K562 (cell line): ENCODE measurements at regions not wholly inside any gene's neighbourhood (a gene's known extent, or its start where the extent isn't known, plus 50 kb on each side); places are given as distances from the start of the nearest gene placed in this dataset.

Experiments
- ATAC-seq: fragments of 200-7000 bp; cut with Tn5 transposase; 3 replicates; pipeline ENCODE4 v1.9.1; 2020; ENCODE audit warnings: moderate library complexity
- BruUV-seq: library from RNA; stranded (reverse); fragments of 400-500 nt; replicated peaks from 2 replicates; lab custom pipeline; 2021; lab: Mats Ljungman, UMichigan
- CTCF ChIA-PET: fragments of 300-600 bp; formaldehyde crosslinking; extraction: SDS; loops from one replicate; lab custom pipeline; 2021; ENCODE audit warnings: low intra/inter-chr PET ratio; lab: Yijun Ruan, JAX
- POLR2A ChIA-PET: fragments of 300-600, 350-650 bp; sonication (Branson Sonifier 250); formaldehyde crosslinking; extraction: SDS; loops from one replicate; lab custom pipeline; 2021; ENCODE audit warnings: antibody characterized with exemption, inconsistent platforms; lab: Yijun Ruan, JAX
- DNase-seq, 4 experiments: peaks; one replicate each; pipeline versions ENCODE4 v3.0.0 to v3.0.0-alpha.2; 2011 to 2018; ENCODE audit warnings: low spot score in 3 of 4, mixed read lengths in 3 of 4; ENCODE audit errors: extremely low read depth in 1 of 4
- FAIRE-seq: peaks from 2 replicates; lab custom pipeline; 2011; peaks lifted over from hg19 to GRCh38; lab: Jason Lieb, UNC
- H2AFZ ChIP-seq: 2 replicates; pipeline ENCODE4 v1.6.0; 2011; ENCODE audit warnings: low read depth, low read length, control low read depth, inconsistent platforms
- H3K27ac ChIP-seq: fragments of 200-600 bp; 3 replicates; pipeline ENCODE4 v1.8.0; 2011; ENCODE audit warnings: low read depth, mild to moderate bottlenecking, control low read depth, inconsistent platforms, low read length, moderate library complexity, mixed read lengths; ENCODE audit errors: extremely low read depth
- H3K27me3 ChIP-seq, 2 experiments: fragments of 300-600 bp in 1 of 2; 2 replicates in 1 of 2; 3 replicates in 1 of 2; pipeline versions ENCODE4 v1.6.0 to v1.8.0; 2011; ENCODE audit warnings: inconsistent platforms in 2 of 2, low read length in 2 of 2, mild to moderate bottlenecking in 1 of 2, mixed read lengths in 1 of 2, moderate library complexity in 1 of 2; ENCODE audit not compliant: control insufficient read depth in 2 of 2, insufficient read depth in 2 of 2
- H3K36me3 ChIP-seq: fragments of 300-600 bp; 3 replicates; pipeline ENCODE4 v1.8.0; 2011; ENCODE audit warnings: mild to moderate bottlenecking, low read length, inconsistent platforms; ENCODE audit not compliant: control insufficient read depth, insufficient read depth
- H3K4me1 ChIP-seq, 2 experiments: fragments of 200-600 bp in 1 of 2; replicated peaks in 1 of 2; 2 replicates in 1 of 2; 3 replicates in 1 of 2; pipeline versions ENCODE4 v1.5.1 to v1.8.0; 2011; ENCODE audit warnings: inconsistent platforms in 2 of 2, low read length in 2 of 2, mild to moderate bottlenecking in 1 of 2, mixed read lengths in 1 of 2, moderate library complexity in 1 of 2; ENCODE audit not compliant: control insufficient read depth in 2 of 2, insufficient read depth in 2 of 2
- H3K4me2 ChIP-seq: 2 replicates; pipeline ENCODE4 v1.6.1; 2011; ENCODE audit warnings: low read length, control low read depth, inconsistent platforms, mixed read lengths; ENCODE audit not compliant: insufficient read depth
- H3K4me3 ChIP-seq: fragments of 200-600 bp; sonication (generic), shearing (Covaris generic); 2 replicates; pipeline ENCODE4 v1.5.1; 2016; ENCODE audit warnings: control low read depth, inconsistent platforms
- H3K79me2 ChIP-seq: fragments of 200-600 bp; 3 replicates; pipeline ENCODE4 v1.8.0; 2011; ENCODE audit warnings: low read length, inconsistent platforms; ENCODE audit not compliant: control insufficient read depth, insufficient read depth
- H3K9ac ChIP-seq, 2 experiments: 2 replicates each; pipeline versions ENCODE4 v1.6.0 to v1.6.1; 2011; ENCODE audit warnings: low read depth in 2 of 2, low read length in 2 of 2, control low read depth in 1 of 2, inconsistent platforms in 1 of 2, mild to moderate bottlenecking in 1 of 2, mixed read lengths in 1 of 2; ENCODE audit not compliant: insufficient read depth in 1 of 2
- H3K9me1 ChIP-seq: one replicate; pipeline ENCODE4 v1.6.0; 2011; ENCODE audit warnings: inconsistent platforms, mild to moderate bottlenecking, low read length, moderate library complexity; ENCODE audit not compliant: control insufficient read depth, insufficient read depth
- H3K9me3 ChIP-seq: replicated peaks from 2 replicates; pipeline ENCODE4 v1.5.1; 2011; ENCODE audit warnings: low read depth, low read length, inconsistent platforms; ENCODE audit not compliant: control insufficient read depth, insufficient read depth
- H4K20me1 ChIP-seq: replicated peaks from 2 replicates; pipeline ENCODE4 v1.6.1; 2011; ENCODE audit warnings: low read length, inconsistent platforms, mixed read lengths; ENCODE audit not compliant: control insufficient read depth, insufficient read depth
- CGGBP1 ChIP-seq: fragments of 250-450 bp; sonication (Bioruptor Pico); IDR thresholded peaks from 2 replicates; pipeline ENCODE4 v1.9.0; 2021; ENCODE audit warnings: mild to moderate bottlenecking
- FOSL1 ChIP-seq: fragments of 200-800 bp; sonication (Bioruptor generic); conservative IDR thresholded peaks from 2 replicates; pipeline ENCODE4 v1.6.1; 2016; ENCODE audit warnings: missing genetic modification characterization, missing compliant biosample characterization
- FOXM1 ChIP-seq, 2 experiments: fragments of 450-650 bp in 1 of 2; sonication (generic) in 1 of 2; formaldehyde crosslinking in 1 of 2; IDR thresholded peaks; 2 replicates each; pipeline versions ENCODE4 v1.6.1 to v1.9.0; 2017 to 2022; ENCODE audit warnings: low read depth in 2 of 2, mild to moderate bottlenecking in 2 of 2, missing genetic modification reagents in 1 of 2, moderate library complexity in 1 of 2
- HMGN3 ChIP-seq: IDR thresholded peaks from 2 replicates; pipeline ENCODE4 v1.6.1; 2011; ENCODE audit warnings: borderline replicate concordance, low read depth, mild to moderate bottlenecking, mixed read lengths, low read length; ENCODE audit not compliant: insufficient read length; ENCODE audit errors: extremely low read depth
- MAFG ChIP-seq: fragments of 450-650 bp; conservative IDR thresholded peaks from 2 replicates; pipeline ENCODE4 v1.6.1; 2016; ENCODE audit warnings: missing genetic modification characterization, missing compliant biosample characterization
- RBM17 ChIP-seq: fragments of 200-400 bp; formaldehyde crosslinking; IDR thresholded peaks from 2 replicates; pipeline ENCODE4 v1.6.1; 2017; ENCODE audit warnings: low read depth, mild to moderate bottlenecking, low read length, borderline replicate concordance
- RERE ChIP-seq: sonication (generic); formaldehyde crosslinking; IDR thresholded peaks from 2 replicates; pipeline ENCODE4 v1.8.0; 2023; ENCODE audit warnings: missing genetic modification reagents, mild to moderate bottlenecking, borderline replicate concordance
- SRF ChIP-seq, 2 experiments: fragments of 250-450, 450-650 bp in 1 of 2; sonication (Bioruptor Pico) in 1 of 2; sonication (generic) in 1 of 2; formaldehyde crosslinking; IDR thresholded peaks; 2 replicates each; pipeline versions ENCODE4 v1.5.0 to v1.5.1; 2020 to 2022; ENCODE audit warnings: mild to moderate bottlenecking in 1 of 2, missing genetic modification reagents in 1 of 2
- ZFP30 ChIP-seq: fragments of 250-450 bp; sonication (Bioruptor Pico); IDR thresholded peaks from 2 replicates; pipeline ENCODE4 v1.8.0; 2022; ENCODE audit warnings: moderate library complexity, mild to moderate bottlenecking, inconsistent platforms, borderline replicate concordance
- ZNF778 ChIP-seq: fragments of 450-650 bp; formaldehyde crosslinking; IDR thresholded peaks from 2 replicates; pipeline ENCODE4 v1.4.0; 2020; ENCODE audit warnings: mild to moderate bottlenecking, moderate library complexity
- WGBS: fragments of 100-300 bp; shearing (Covaris generic); methylation state at CpG from one replicate; pipeline ENCODE4 v1.1.6; 2016; ENCODE audit warnings: low coverage, mixed read lengths; ENCODE audit not compliant: insufficient coverage; ENCODE audit errors: missing lambda C conversion rate; 5-methylcytosine and 5-hydroxymethylcytosine counted together
- in situ Hi-C: fragments of 300-500 bp; cut with MboI; formaldehyde crosslinking; loops from 4 replicates; pipeline ENCODE4 v1.15.0; 2018; ENCODE audit warnings: inconsistent platforms, mixed read lengths
- intact Hi-C: fragments of 100-400 bp; cut with micrococcal nuclease; formaldehyde crosslinking; loops from 2 replicates; pipeline ENCODE4 v1.14.2; 2022
- TF ChIP-seq, protein P1 (sequence below): sonication (generic); formaldehyde crosslinking; IDR thresholded peaks from 2 replicates; pipeline ENCODE4 v1.8.1; 2023; ENCODE audit warnings: mild to moderate bottlenecking, missing genetic modification reagents, moderate library complexity

DNA sequence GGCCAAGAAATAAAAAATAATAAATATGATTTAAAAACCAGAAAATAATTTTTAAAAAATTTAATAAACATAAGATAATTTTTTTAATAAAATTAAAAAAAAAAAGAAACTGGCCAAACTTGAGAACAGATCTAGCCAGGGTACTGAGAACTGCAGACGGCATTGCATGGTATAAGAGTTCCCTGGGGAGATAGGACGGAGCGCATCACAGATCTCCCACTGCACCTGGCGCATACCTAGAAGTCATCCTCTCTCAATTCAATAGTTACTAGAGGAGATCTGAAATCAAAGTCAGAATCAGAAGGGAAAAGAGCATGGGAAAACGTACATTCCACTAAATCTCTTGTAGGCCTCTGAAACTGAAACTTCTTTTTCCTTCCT is 58.9 kb upstream of the BCL2L14 start:
- WGBS: 75% methylated on average over 4 of the region's 5 CpGs
- BruUV-seq: no TSS peak
- Histone ChIP-seq H3K27me3 (peaks cover 0 to 16% of the 10 kb centered on the region in 2 experiments; a peak in 2 of 5 replicates), H3K9me3 (no peaks in the 10 kb centered on the region), H3K36me3 (no peaks in the 10 kb centered on the region), H3K79me2 (no peaks in the 10 kb centered on the region), H3K4me1 (peaks cover 4 to 7% of the 10 kb centered on the region in 2 experiments; a peak in 3 of 5 replicates), H3K27ac (no peak overlapping the region), H4K20me1 (no peaks in the 10 kb centered on the region), H3K9me1 (no peaks in the 10 kb centered on the region), H3K4me2 (no peak overlapping the region), H2AFZ (no peak overlapping the region), H3K9ac (no peak overlapping the region), H3K4me3 (no peak overlapping the region)
- intact Hi-C loops: loop anchor here (10.0 kb wide), 1 partner anchor 277 kb away; no protein-coding TSS in a partner anchor
- ATAC-seq: no peak
- DNase-seq: no peak
- TF ChIP-seq ZFP30: no peak
- no peak for TF ChIP-seq FOXM1 (IDR thresholded peaks at IDR 0.05; ENCODE audit: low read depth)
- TF ChIP-seq FOXM1 (CRISPR knock-in tag; IDR thresholded peaks at IDR 0.05; ENCODE audit: low read depth): no peak
- TF ChIP-seq, protein P1, sequence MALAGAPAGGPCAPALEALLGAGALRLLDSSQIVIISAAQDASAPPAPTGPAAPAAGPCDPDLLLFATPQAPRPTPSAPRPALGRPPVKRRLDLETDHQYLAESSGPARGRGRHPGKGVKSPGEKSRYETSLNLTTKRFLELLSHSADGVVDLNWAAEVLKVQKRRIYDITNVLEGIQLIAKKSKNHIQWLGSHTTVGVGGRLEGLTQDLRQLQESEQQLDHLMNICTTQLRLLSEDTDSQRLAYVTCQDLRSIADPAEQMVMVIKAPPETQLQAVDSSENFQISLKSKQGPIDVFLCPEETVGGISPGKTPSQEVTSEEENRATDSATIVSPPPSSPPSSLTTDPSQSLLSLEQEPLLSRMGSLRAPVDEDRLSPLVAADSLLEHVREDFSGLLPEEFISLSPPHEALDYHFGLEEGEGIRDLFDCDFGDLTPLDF (CRISPR knock-in tag): no peak
- TF ChIP-seq RERE (CRISPR knock-in tag): no peak
- no peak for TF ChIP-seq RBM17
- TF ChIP-seq ZNF778 (CRISPR knock-in tag): no peak
- no peak for TF ChIP-seq SRF (CRISPR knock-in tag; IDR thresholded peaks at IDR 0.05)
- TF ChIP-seq HMGN3: no peak
- no peak for TF ChIP-seq FOSL1 (tag)
- TF ChIP-seq CGGBP1 (CRISPR knock-in tag): no peak
- no peak for TF ChIP-seq MAFG (tag)
- in situ Hi-C loops: no loop called here
- CTCF ChIA-PET: no interaction called here
- FAIRE-seq: no peak
- POLR2A ChIA-PET: interaction anchor here (0.7 to 0.9 kb wide), 2 partner anchors 9 to 14 kb away, joined by 3 read pairs; no protein-coding TSS in a partner anchor
